GM23338 (cell line): ENCODE measurements at regions not wholly inside any gene's neighbourhood (a gene's known extent, or its start where the extent isn't known, plus 50 kb on each side); places are given as distances from the start of the nearest gene placed in this dataset.

Experiments
- ATAC-seq: fragments of 200-7000 bp; cut with Tn5 transposase; 3 replicates; pipeline ENCODE4 v1.9.1; 2020
- DNase-seq: peaks from one replicate; pipeline ENCODE4 v3.0.0-alpha.2; 2015; ENCODE audit warnings: low spot score
- H2AFZ ChIP-seq: fragments of 200-600 bp; sonication (generic); 2 replicates; pipeline ENCODE4 v1.8.0; 2016; ENCODE audit warnings: antibody characterized with exemption, mild to moderate bottlenecking, moderate library complexity
- H3F3A ChIP-seq: fragments of 200-600 bp; sonication (generic); replicated peaks from 2 replicates; pipeline ENCODE4 v1.8.0; 2017; ENCODE audit warnings: antibody characterized with exemption, mixed run types, low read depth
- H3K27ac ChIP-seq: fragments of 200-600 bp; sonication (generic); 2 replicates; pipeline ENCODE4 v1.6.1; 2016; ENCODE audit warnings: low read depth
- H3K27me3 ChIP-seq: fragments of 200-600 bp; sonication (generic); 2 replicates; pipeline ENCODE4 v1.8.0; 2016; ENCODE audit warnings: mild to moderate bottlenecking, mixed run types, moderate library complexity; ENCODE audit not compliant: insufficient read depth
- H3K36me3 ChIP-seq: fragments of 200-600 bp; sonication (generic); 2 replicates; pipeline ENCODE4 v1.8.0; 2016; ENCODE audit warnings: mild to moderate bottlenecking; ENCODE audit not compliant: insufficient read depth
- H3K4me1 ChIP-seq: fragments of 200-600 bp; sonication (generic); 2 replicates; pipeline ENCODE4 v1.8.0; 2016; ENCODE audit warnings: mild to moderate bottlenecking, moderate library complexity; ENCODE audit not compliant: insufficient read depth
- H3K4me2 ChIP-seq: fragments of 200-600 bp; sonication (generic); 2 replicates; pipeline ENCODE4 v1.7.1; 2017; ENCODE audit warnings: mixed run types
- H3K4me3 ChIP-seq: fragments of 200-600 bp; sonication (generic); 2 replicates; pipeline ENCODE4 v1.6.1; 2016; ENCODE audit warnings: mixed run types
- H3K79me2 ChIP-seq: fragments of 200-600 bp; sonication (generic); replicated peaks from 2 replicates; pipeline ENCODE4 v1.8.0; 2017; ENCODE audit warnings: mild to moderate bottlenecking; ENCODE audit not compliant: insufficient read depth
- H3K9me2 ChIP-seq: fragments of 200-600 bp; sonication (generic); 2 replicates; pipeline ENCODE4 v1.8.0; 2017; ENCODE audit not compliant: insufficient read depth
- H4K20me1 ChIP-seq: fragments of 200-600 bp; sonication (generic); replicated peaks from 2 replicates; pipeline ENCODE4 v1.8.0; 2017; ENCODE audit warnings: mild to moderate bottlenecking; ENCODE audit not compliant: insufficient read depth
- H3K27ac Mint-ChIP-seq: 2 replicates; pipeline ENCODE4 v1.8.0; 2020; ENCODE audit warnings: inconsistent platforms, mild to moderate bottlenecking, moderate library complexity, mixed read lengths
- H3K27me3 Mint-ChIP-seq: 3 replicates; pipeline ENCODE4 v1.8.0; 2022; ENCODE audit warnings: low read depth, mild to moderate bottlenecking, moderate library complexity, mixed read lengths, inconsistent platforms; ENCODE audit not compliant: insufficient read depth, poor library complexity
- H3K36me3 Mint-ChIP-seq: 3 replicates; pipeline ENCODE4 v1.8.0; 2021; ENCODE audit warnings: low read depth, mild to moderate bottlenecking, inconsistent platforms, moderate library complexity, mixed read lengths
- H3K4me1 Mint-ChIP-seq: 3 replicates; pipeline ENCODE4 v1.8.0; 2020; ENCODE audit warnings: mild to moderate bottlenecking, inconsistent platforms, mixed read lengths
- H3K4me3 Mint-ChIP-seq: 3 replicates; pipeline ENCODE4 v1.8.0; 2021; ENCODE audit warnings: moderate library complexity, mild to moderate bottlenecking, inconsistent platforms, mixed read lengths
- H3K9me3 Mint-ChIP-seq: 3 replicates; pipeline ENCODE4 v1.8.0; 2020; ENCODE audit warnings: moderate library complexity, mild to moderate bottlenecking, inconsistent platforms, mixed read lengths
- CREB1 ChIP-seq: fragments of 250-450 bp; sonication (Bioruptor Pico); IDR thresholded peaks from 2 replicates; pipeline ENCODE4 v1.5.0; 2020; ENCODE audit warnings: low read depth, mild to moderate bottlenecking, moderate library complexity
- CTCF ChIP-seq, 2 experiments: fragments of 200-600 bp in 1 of 2; sonication (generic) in 1 of 2; conservative IDR thresholded peaks; 2 replicates each; pipeline versions ENCODE4 v1.5.1 to v1.6.1; 2016 to 2017; ENCODE audit warnings: antibody characterized with exemption in 2 of 2, low read depth in 2 of 2, mild to moderate bottlenecking in 2 of 2, moderate library complexity in 1 of 2
- ETS1 ChIP-seq: IDR thresholded peaks from 2 replicates; pipeline ENCODE4 v1.6.1; 2016; ENCODE audit warnings: antibody characterized with exemption
- EZH2 ChIP-seq: fragments of 200-600 bp; sonication (generic); IDR thresholded peaks from one replicate; pipeline ENCODE4 v1.8.0; 2017; ENCODE audit warnings: antibody characterized with exemption, mild to moderate bottlenecking, low read depth; ENCODE audit not compliant: unreplicated experiment
- NANOG ChIP-seq: IDR thresholded peaks from 2 replicates; pipeline ENCODE4 v1.6.1; 2016; ENCODE audit warnings: antibody characterized with exemption, borderline replicate concordance
- POLR2AphosphoS5 ChIP-seq: IDR thresholded peaks from 2 replicates; pipeline ENCODE4 v1.6.1; 2016; ENCODE audit warnings: antibody characterized with exemption, low read depth
- STAT1 ChIP-seq: IDR thresholded peaks from one replicate; pipeline ENCODE4 v1.6.1; 2016; ENCODE audit warnings: antibody characterized with exemption; ENCODE audit not compliant: unreplicated experiment
- ZNF114 ChIP-seq: fragments of 250-450 bp; sonication (Bioruptor Pico); IDR thresholded peaks from 2 replicates; pipeline ENCODE4 v1.5.0; 2020; ENCODE audit warnings: mild to moderate bottlenecking, moderate library complexity

- TF ChIP-seq CTCF (conservative IDR thresholded peaks at IDR 0.05; ENCODE audit: low read depth in 2 of 2) (no peak), ETS1 (no peak)
These were observed 468.0 kb upstream of the ZMIZ1 start (continued) for GRCh38 chr10:78600740-78601139.

- Mint-ChIP-seq H3K4me3 (no peak overlapping the region), H3K36me3 (no peaks in the 10 kb centered on the region), H3K27ac (no peak overlapping the region), H3K9me3 (no peaks in the 10 kb centered on the region), H3K4me1 (peaks cover 3% of the 10 kb centered on the region; the same call in 1 of the 3 replicates), H3K27me3 (peaks cover 3% of the 10 kb centered on the region)
- no peak overlapping the region for H2AFZ ChIP-seq
- no peaks in the 10 kb centered on the region for H3K27me3 ChIP-seq
- no peak overlapping the region for H3K4me3 ChIP-seq
- no peaks in the 10 kb centered on the region for H3K4me1 ChIP-seq
- DNase-seq (no peak), ATAC-seq (no peak)
- no peak overlapping the region for H3K4me2 ChIP-seq
- no peak overlapping the region for H3K27ac ChIP-seq
- no peaks in the 10 kb centered on the region for H3K36me3 ChIP-seq
- H3F3A ChIP-seq, result no peaks in the 10 kb centered on the region
- peaks cover 12% of the 10 kb centered on the region; the same call in 1 of the 2 replicates for H3K9me2 ChIP-seq
- peak in 1 of 2 experiments; percentile 8; a peak in 1 of 4 replicates for TF ChIP-seq CTCF (conservative IDR thresholded peaks at IDR 0.05; ENCODE audit: low read depth in 2 of 2)
- TF ChIP-seq NANOG, result no peak
- TF ChIP-seq ZNF114 (CRISPR knock-in tag), result no peak
- no peak for TF ChIP-seq STAT1
- no peak for TF ChIP-seq CREB1 (CRISPR knock-in tag)
- no peaks in the 10 kb centered on the region for H3K79me2 ChIP-seq
- H4K20me1 ChIP-seq, result no peaks in the 10 kb centered on the region
These were observed 466.4 kb upstream of the ZMIZ1 start for GRCh38 chr10:78602201-78602932.

GRCh38 chr10:78604286-78604685 lies 464.5 kb upstream of the ZMIZ1 start:
- H3K4me2 ChIP-seq, result no peak overlapping the region
- no peak overlapping the region for H3K4me3 Mint-ChIP-seq
- H3K27ac ChIP-seq, result no peak overlapping the region
- H3K4me1 ChIP-seq, result no peaks in the 10 kb centered on the region
- H3K27me3 ChIP-seq, result no peaks in the 10 kb centered on the region
- H3K79me2 ChIP-seq, result no peaks in the 10 kb centered on the region
- no peaks in the 10 kb centered on the region for H4K20me1 ChIP-seq
- H2AFZ ChIP-seq, result no peak overlapping the region
- H3K36me3 ChIP-seq, result no peaks in the 10 kb centered on the region; the same call in 1 of the 2 replicates
- no peak overlapping the region for H3K27ac Mint-ChIP-seq
- H3F3A ChIP-seq, result no peaks in the 10 kb centered on the region
- no peaks in the 10 kb centered on the region for H3K9me3 Mint-ChIP-seq
- peaks cover 1% of the 10 kb centered on the region for H3K27me3 Mint-ChIP-seq
- TF ChIP-seq CTCF (conservative IDR thresholded peaks at IDR 0.05; ENCODE audit: low read depth in 2 of 2) (no peak), POLR2AphosphoS5 (no peak), EZH2 (no peak), ETS1 (no peak), ZNF114 (CRISPR knock-in tag) (no peak), CREB1 (CRISPR knock-in tag) (no peak)
- no peak overlapping the region for H3K4me3 ChIP-seq
- H3K36me3 Mint-ChIP-seq, result no peaks in the 10 kb centered on the region
- H3K4me1 Mint-ChIP-seq, result peaks cover 3% of the 10 kb centered on the region; the same call in 1 of the 3 replicates
- 0 out of 2 replicates have a peak, but pooled peaks cover 7% of the 10 kb centered on the region for H3K9me2 ChIP-seq
- no peak for DNase-seq
- no peak for ATAC-seq
